GM18861 (cell line): ENCODE measurements at regions not wholly inside any gene's neighbourhood (a gene's known extent, or its start where the extent isn't known, plus 50 kb on each side); places are given as distances from the start of the nearest gene placed in this dataset.
"Not testable (repeated sequence)": the region's sequence is repeated elsewhere in the genome, so short reads cannot be mapped to it uniquely, and the experiment has no call there.

ENCODE experiments used
- ATAC-seq: cut with Tn5 transposase; IDR thresholded peaks from one replicate; pipeline ENCODE4 v1.9.1; 2021; ENCODE audit not compliant: unreplicated experiment

DNA sequence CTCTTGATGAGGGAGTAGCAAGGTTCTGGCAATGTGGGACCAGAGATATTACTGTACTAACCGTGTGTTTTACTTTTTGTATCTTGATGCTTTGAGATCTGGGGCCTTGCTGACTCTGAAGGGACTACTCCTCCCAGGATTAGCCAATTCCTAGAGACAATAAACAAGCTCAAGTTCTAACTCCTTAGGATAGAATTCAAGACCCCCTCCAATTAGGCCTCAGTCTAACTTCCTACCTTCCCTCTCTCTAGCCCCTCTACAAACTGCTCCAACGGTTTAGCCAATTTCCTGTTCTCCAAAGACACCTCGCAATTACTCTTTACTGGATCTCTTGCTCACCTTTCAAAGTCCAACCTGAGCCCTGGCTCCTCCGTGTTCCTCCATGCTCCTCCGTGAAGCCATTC is 158.7 kb upstream of the JARID2 start:
- ATAC-seq = no peak

DNA sequence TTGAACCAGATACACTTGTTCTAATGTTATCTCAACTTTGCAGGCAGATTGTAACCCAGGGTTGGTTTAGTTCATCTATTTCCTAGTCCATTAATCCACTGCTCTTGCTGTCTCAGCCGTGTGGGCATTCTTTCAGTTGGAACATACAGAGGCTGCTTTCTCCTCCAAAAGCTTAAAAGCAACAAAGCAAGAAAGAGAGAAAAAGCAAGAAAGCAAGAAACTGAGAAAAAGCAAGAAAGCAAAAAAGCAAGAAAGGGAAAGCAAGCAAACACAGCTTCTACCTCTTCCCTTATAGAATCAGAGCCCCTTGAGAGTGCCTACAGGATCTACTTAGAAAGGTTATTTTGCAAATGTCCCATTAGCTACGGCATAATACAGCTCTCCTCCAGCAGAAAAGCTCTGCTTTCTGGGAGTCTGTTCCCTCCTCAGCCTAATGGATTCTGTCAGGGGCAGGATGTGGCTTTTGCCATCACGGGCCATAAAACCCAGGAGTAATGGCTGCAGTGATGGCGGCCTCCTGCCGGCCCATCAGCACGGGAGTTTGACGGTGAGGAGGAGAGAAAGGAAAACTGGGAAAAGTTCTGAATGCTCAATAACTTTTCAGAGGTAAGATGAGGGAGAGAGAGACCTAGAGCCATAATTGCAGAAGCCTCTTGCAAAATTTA is 156.8 kb upstream of the JARID2 start:
- no peak for ATAC-seq

DNA sequence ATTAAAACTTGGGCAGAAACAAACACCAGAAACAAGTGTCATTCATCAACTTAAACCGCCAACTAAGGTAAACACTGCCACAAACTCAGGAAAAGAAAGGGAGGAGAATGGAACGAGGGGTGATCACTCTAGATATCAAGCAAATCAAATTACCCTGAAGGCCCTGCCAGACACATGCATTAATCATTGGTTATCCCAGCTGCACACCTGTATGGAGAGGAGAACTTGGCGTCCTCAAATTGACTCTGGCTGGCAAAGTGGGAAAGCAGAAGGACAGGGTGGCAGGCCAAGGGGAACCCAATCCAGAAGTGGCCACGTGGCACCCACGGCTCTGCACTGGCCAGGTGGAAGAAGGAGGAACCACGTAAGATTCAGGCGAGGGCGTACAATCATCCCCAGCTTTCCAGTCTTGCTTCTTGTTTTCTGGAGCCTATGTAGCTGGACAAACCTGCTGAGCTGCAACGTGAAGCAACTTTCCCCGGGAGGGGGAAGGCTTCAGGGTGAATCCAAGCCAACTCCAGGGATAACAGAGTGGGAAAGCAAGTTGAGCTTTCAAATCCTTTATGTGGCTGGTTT is 156.2 kb upstream of the JARID2 start:
- no peak for ATAC-seq

DNA sequence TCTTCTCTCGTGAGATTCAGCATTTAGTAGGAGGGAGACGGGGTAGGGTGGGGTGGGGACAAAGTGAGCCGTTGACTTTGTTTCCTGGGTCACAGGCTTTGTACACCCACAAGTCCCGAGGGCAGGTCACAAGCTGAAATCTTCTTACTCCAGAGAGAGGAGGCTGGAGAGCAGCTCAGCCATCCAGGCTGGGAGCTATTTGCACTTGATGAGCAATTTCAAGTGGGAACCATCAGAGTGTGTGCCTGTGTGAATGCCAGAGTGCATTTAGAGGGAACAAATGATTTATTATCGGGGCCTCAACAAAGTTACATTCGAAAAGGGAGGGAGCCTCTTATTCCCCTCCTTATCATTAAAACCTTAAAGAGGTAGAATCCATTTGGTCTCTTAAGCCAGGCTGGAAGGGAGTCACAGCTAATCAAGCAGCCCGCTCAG is 155.7 kb upstream of the JARID2 start:
- ATAC-seq = no peak

DNA sequence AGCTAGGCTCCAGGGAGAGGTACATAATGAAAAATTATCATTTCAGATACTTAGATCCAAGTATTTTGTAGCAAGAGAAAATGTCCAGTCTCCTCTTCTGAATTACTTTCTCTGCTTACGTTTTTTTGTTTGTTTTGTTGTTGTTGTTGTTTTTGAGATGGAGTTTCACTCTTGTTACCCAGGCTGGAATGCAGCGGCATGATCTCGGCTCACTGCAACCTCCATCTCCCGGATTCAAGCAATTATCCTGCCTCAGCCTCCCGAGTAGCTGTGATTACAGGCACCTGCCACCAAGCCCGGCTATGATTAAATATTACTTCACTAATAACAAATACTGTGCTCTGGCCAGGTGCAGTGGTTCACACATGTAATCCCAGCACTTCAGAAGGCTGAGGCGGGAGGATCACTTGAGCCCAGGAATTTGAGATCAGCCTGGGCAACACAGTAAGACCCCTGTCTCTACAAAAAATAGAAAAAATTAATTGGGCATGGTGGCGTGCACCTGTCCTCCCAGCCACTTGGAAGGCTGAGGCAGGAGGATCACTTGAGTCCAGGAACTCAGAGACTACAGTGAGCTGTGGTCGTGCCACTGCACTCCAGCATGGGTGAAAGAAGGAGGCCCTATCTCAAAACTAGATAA is 155.0 kb upstream of the JARID2 start:
- ATAC-seq = no peak

DNA sequence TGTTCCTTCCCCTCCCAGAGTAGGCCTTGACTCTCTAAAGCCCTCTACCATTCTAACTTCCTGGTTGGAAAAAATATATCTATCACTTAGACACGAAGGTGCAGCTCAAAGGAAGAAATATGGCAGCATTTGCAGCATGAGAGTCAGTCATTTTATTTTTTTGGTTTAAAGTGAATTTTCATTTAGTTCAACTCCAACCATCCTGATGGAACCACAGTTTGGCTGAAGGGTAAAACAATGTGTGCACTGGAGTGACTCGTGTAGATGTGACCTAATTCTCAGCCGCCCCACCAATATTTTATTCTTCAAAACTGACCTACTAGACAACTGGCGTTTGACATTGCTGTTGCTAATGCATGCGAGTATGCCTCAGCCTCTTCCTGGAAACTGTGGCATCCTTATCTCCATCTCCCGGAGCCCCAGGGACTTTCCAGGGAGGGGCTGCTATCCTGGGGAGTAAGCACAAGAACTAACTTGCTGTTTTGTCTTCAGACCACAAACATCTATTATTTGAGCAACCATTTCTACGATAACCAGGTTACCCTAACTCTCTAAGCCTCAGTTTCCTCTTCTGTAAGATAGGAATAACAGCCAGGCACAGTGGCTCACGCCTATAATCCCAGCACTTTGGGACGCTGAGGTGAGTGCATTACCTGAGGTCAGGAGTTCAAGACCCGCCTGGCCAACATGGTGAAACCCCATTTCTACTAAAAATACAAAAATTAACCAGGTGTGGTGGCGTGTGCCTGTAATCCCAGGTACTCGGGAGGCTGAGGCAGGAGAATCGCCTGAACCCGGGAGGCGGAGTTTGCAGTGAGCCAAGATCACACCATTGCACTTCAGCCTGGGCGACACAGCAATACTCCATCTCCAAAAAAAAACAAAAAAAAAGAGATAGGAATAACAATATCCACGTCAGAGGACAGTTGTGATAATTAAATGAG is 148.7 kb upstream of the JARID2 start:
- ATAC-seq = no peak

DNA sequence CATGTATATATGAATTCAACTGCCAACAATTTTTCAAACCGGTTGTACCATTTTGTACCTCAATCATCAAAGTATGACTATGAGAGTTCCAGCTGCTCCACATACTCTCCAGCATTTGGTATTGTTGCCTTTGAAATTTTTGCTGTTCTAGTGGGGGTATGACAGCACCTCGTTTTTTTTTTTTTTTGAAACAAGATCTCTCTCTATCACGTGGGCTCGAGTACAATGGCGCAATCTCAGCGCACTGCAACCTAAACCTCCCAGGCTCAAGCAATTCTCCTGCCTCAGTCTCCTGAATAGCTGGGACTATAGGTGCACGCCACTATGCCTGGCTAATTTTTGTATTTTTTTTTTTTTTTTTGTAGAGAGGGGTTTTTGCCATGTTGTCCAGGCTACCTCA is 144.7 kb upstream of the JARID2 start:
- ATAC-seq = no peak

DNA sequence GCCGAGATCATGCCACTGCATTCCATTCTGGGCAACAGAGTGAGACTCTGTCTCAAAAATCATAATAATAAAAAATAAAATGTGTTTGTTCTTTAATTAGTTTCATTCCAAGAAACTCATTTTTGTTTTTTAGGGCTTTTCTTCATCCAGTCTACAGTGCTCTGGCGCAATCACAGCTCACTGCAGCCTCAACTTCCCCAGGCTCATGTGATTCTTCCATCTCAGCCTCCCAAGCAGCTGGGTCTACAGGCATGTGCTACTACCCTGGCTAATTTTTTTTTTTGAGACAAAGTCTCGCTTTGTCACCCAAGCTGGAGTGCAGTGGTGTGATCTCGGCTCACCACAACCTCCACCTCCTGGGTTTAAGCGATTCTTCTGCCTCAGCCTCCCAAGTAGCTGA is 143.6 kb upstream of the JARID2 start:
- no peak for ATAC-seq

DNA sequence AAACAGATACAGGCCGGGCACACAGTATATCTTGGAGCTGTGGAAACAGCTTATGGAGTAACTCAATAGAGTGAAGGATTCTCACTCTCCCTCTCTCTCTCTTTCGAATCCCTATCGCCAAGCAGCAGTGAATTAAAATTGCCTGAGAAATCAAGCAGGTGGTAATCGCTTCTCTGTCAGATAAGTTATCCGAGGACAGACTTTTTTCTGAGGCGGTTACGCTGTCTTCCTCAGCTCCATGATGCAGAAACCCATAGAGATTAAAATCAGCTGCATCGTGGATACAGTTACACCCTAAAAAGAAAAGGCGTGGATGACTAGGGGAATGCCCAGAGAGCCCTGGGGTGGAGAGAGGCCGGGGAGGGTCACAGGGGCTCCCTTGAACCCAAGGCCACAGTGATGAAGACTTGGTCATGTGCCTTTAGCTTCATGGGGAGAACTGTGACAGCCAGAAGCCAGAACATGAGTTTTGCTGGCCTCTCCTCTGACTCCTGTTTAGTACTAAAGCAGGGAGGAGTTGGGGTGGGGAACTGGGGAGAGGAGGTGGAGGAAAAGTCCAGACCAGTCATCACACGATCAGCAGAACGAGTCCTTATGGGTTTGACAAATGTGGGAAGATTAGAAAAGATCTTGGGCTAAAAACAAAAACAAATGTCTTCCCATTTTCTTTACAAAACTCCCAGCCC is 138.8 kb upstream of the JARID2 start:
- ATAC-seq = no peak

DNA sequence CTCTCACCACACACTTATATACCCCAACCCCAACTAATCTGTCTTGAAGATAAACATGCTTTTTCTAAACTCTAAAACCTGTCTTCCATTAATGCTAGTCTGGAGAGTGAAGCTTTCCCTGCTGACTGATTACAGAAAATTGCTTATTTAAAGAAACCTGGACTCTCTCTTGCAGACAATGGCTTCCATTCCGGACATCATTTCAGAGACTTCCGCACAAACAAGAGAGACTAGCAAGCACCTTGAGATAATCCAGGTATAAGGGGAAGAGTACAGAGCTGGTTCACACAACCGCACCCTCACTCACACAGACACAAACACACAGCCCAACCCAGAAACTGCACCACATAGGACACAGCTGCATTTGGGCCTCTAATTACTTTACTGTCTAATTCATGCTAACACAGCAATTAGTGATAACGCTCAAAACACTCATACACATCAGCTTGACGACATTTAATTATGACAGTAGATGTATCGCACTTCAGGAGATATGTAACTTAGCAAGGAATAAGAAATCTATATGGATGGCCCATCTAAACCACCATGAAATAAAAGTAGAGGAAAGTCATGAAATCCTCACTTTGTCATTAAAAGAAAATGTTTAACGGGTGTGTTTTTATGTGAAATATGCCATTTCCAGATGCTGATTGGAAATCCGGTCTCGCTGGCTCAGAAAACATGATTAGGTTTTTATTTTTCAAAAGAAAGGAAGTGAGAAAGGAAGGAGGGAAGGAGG is 138.1 kb upstream of the JARID2 start:
- no peak for ATAC-seq

DNA sequence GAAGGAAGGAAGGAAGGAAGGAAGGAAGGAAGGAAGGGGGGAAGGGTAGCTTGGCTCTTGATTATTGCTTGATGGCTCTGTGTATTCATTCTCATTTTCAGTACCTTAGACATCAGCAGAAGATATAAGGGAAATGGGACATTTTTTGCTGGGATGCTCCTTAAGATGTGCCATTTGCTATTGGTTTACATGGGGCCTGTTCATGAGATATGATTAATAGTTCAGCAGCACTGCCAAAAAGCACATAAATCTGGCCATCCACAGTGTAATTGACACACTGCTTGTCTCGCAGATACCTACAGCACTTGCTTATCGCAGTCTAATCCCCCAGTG is 137.5 kb upstream of the JARID2 start:
- ATAC-seq = no peak

DNA sequence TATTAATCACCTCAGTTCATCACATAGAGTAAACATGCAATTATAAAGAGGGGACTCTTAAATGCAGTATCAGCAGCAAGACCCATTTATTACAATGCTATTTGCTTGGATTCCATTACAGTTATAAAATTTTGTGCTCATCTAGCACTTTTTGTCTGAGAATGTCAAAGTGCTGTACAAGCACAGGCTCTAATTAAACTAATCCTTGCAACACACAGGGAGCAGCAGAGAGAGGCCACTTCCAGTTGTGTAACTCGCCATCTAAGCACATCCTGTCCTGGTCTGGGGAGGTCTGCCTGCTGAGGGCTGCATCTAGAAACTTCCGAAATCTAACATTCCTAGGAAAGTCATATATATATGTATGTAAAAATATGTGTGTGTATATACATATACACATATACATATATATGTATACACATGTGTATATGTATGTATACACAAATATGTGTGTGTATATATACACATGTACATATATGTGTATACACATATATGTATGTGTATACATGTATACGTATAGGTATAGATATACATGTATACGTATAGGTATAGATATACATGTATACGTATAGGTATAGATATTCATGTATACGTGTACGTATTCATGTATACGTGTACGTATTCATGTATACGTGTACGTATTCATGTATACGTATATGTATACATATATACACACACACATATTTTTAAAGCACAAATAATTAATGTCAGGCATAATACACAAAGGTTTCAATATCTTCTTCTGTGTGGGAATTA is 136.4 kb upstream of the JARID2 start:
- no peak for ATAC-seq

DNA sequence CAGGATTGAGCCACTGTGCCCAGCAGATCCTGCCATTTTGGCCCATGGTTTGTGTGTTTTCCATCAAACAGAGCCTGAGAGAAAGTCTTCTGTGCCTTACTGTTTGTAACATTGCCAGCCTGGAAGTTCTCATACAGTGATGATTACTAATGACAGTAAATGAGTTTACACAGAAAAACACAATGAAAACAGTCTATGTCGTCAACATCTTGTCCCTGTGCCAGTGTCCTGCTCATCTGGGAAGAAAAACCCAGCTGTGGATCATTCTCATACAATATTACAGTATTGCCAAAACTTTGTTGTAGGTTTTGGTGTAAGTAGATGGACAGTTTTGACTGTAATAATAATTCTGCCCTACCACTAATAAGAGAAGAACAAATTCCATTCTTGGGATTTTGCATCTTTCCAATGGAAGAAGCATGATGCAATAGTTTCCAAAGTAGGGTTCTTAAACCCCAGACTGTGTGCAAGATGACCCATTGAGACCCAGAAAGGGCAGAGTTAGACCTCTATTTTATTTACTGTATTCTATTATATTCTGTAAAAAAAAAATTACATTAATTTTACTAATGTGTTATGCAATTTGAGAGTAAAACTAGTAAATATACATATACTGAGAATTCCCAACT is 135.0 kb upstream of the JARID2 start:
- no peak for ATAC-seq

DNA sequence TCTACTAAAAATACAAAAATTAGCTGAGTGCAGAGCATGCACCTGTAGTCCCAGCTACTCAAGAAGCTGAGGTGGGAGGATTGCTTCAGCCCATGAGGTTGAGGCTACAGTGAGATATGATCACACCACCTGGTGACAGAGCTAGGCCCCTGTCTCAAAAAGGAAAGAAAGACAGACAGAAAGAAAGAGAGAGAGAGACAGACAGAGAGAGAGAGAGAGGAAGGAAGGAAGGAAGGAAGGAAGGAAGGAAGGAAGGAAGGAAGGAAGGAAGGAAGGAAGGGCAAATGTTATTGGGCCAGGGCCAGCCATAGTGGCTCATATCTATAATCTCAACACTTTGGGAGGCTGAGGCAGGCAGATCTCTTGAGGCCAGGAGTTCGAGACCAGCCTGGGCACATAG is 134.3 kb upstream of the JARID2 start:
- ATAC-seq = not testable (repeated sequence)

DNA sequence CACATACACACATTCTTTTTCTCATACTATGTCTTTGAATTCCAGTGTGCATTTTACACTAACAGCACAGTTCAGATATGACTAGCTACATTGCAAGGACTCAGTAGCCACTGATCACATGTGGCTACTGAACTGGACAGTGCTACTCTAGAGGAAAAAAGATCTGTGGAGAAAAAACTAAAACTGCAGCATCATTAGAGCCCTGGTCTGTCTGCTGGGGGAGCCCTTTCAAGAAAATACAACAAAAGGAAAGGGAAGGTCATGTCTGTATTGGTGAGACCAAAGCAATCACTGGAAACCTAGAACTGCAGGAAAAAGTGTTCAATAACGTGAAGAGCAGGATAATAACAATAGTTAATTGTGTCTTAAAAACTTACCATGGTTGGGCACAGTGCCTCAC is 132.3 kb upstream of the JARID2 start:
- ATAC-seq = no peak

DNA sequence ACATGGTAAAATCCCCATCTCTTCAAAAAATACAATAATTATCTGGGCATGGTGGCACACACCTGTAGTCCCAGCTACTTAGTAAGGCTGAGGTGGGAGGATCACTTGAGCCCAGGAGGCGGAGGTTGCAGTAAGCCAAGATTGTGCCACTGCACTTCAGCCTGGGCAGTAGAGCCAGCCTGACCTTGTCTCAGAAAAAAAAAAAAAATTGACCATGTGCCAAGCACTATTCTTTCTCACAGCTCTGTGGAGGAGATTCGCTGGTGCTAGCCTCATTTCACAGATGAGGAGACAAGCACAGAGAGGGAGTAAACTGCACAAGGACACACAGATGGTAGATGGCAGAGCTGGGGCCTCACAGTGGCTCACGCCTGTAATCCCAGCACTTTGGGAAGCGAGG is 131.8 kb upstream of the JARID2 start:
- no peak for ATAC-seq

DNA sequence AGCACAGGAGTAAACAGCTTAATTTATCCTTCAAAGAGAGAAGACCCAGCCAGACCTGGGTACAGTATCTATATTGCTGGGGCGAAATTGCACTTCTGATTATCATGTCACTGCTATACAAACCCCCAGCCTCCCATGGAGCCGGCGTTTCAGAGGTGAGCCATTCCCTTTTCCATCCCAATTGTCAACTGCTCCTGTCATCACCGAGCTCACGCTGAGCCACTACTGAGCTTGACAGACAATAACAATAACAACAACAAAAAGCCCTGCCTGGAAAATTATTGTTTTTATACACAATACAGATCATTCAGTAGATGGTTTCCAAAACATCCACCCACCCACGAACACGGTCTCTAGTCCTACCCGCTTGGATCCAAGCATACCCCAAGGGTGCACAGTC is 129.0 kb upstream of the JARID2 start:
- no peak for ATAC-seq

DNA sequence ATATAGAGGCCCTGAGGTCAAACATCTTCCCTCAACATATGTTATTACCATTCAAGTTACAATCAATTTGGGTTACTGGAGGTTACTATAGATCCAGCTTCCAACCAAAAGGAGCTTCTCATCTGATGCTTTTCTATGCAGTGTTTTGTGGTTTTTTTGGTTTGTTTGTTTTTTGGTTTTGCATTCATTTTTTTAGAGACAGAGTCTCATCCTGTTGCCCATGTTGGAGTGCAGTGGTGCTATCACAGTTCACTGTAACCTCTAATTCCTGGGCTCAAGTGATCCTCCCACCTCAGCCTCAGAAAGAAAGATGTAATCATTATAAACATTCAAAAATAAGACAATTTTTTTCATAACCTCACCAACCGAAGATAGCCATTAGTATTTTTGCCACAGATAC is 124.4 kb upstream of the JARID2 start:
- ATAC-seq = no peak

DNA sequence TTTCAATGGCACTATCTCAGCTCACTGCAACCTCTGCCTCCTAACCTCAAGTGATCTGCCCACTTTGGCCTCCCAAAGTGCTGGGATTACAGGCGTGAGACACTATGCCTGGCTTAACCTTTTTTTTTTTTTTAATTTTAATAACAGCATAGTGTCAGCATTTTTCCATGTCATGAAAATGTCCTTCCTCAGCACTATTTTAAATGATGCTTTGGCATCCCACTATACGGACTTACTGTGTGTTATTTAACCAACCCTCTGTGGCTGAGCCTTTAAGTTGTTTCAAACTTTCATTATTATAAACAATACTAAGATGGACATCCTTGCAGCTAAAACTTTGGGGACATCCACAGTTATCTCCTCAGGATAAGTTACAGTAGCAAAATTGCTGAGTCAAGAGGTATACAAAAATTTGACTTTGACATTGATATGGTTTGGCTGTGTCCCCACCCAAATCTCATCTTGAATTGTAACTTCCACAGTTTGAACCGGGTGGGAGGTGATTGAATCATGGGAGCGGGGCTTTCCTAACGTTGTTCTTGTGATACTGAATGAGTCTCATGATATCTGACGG is 123.8 kb upstream of the JARID2 start:
- ATAC-seq = no peak
